HG03342 (cell line): ENCODE measurements at regions not wholly inside any gene's neighbourhood (a gene's known extent, or its start where the extent isn't known, plus 50 kb on each side); places are given as distances from the start of the nearest gene placed in this dataset.

Experiments used
- ATAC-seq: cut with Tn5 transposase; IDR thresholded peaks from one replicate; pipeline ENCODE4 v1.9.1; 2021; ENCODE audit warnings: mild to moderate bottlenecking, moderate library complexity; ENCODE audit not compliant: unreplicated experiment

- ATAC-seq, result no peak
Observed at GRCh38 chr12:90899456-90900182, 55.4 kb downstream of the CCER1 start.

- no peak for ATAC-seq
Observed at GRCh38 chr12:90897986-90898385, 57.0 kb downstream of the CCER1 start.

- ATAC-seq, result no peak
Observed at GRCh38 chr12:90897316-90897715, 57.7 kb downstream of the CCER1 start.

- no peak for ATAC-seq
Observed at GRCh38 chr12:90896821-90897220, 58.2 kb downstream of the CCER1 start.

GRCh38 chr12:90896164-90896563 is 58.8 kb downstream of the CCER1 start:
- ATAC-seq, result no peak

- ATAC-seq, result no peak
Observed at GRCh38 chr12:90888316-90888715, 66.7 kb downstream of the CCER1 start.

GRCh38 chr12:90883456-90883855 is 71.5 kb downstream of the CCER1 start:
- ATAC-seq, result no peak

- ATAC-seq, result no peak
Observed at GRCh38 chr12:90871726-90872096, 83.3 kb downstream of the CCER1 start.

- ATAC-seq, result no peak
Observed at GRCh38 chr12:90870971-90871725, 83.8 kb downstream of the CCER1 start.

GRCh38 chr12:90868626-90869025 is 86.3 kb downstream of the CCER1 start:
- no peak for ATAC-seq

GRCh38 chr12:90859591-90859990 is 95.4 kb downstream of the CCER1 start:
- ATAC-seq, result no peak

GRCh38 chr12:90858252-90858651 is 96.7 kb downstream of the CCER1 start:
- no peak for ATAC-seq

- ATAC-seq, result no peak
Observed at GRCh38 chr12:90855534-90855933, 99.4 kb downstream of the CCER1 start.

- ATAC-seq, result peak; percentile 76
Observed at GRCh38 chr12:90854136-90854689, 100.8 kb downstream of the CCER1 start.

GRCh38 chr12:90851800-90852718 is 102.9 kb downstream of the CCER1 start:
- no peak for ATAC-seq

- no peak for ATAC-seq
Observed at GRCh38 chr12:90842477-90842876, 112.5 kb downstream of the CCER1 start.

GRCh38 chr12:90841336-90841735 is 113.6 kb downstream of the CCER1 start:
- ATAC-seq, result no peak

- no peak for ATAC-seq
Observed at GRCh38 chr12:90839346-90839745, 115.6 kb downstream of the CCER1 start.

- ATAC-seq, result no peak
Observed at GRCh38 chr12:90836689-90837088, 118.3 kb downstream of the CCER1 start.

GRCh38 chr12:90833228-90833627 is 121.7 kb downstream of the CCER1 start:
- ATAC-seq, result no peak

GRCh38 chr12:90832427-90832826 is 122.5 kb downstream of the CCER1 start:
- no peak for ATAC-seq
